Lower lobe of right lung (tissue), 2 donors: ENCODE measurements at regions not wholly inside any gene's neighbourhood (a gene's known extent, or its start where the extent isn't known, plus 50 kb on each side); places are given as distances from the start of the nearest gene placed in this dataset.

Experiments used
- ATAC-seq, 2 donors: fragments of 200-7000 bp; cut with Tn5 transposase; one replicate each; pipeline ENCODE4 v1.9.1; 2020 to 2022; ENCODE audit warnings: mild to moderate bottlenecking in 2 of 2, moderate library complexity in 2 of 2
- DNase-seq: peaks from one replicate; pipeline ENCODE4 v3.0.0-alpha.2; 2020
- H3K27ac ChIP-seq: fragments of 200-600 bp; one replicate; pipeline ENCODE4 v1.8.0; 2022
- H3K27me3 ChIP-seq: fragments of 200-600 bp; one replicate; pipeline ENCODE4 v1.8.0; 2022; ENCODE audit warnings: low read depth
- H3K36me3 ChIP-seq: fragments of 200-600 bp; one replicate; pipeline ENCODE4 v1.8.0; 2022; ENCODE audit warnings: mild to moderate bottlenecking
- H3K4me1 ChIP-seq: fragments of 200-600 bp; one replicate; pipeline ENCODE4 v1.8.0; 2022
- H3K4me3 ChIP-seq: fragments of 200-600 bp; one replicate; pipeline ENCODE4 v1.8.0; 2022; ENCODE audit warnings: mild to moderate bottlenecking
- H3K9me3 ChIP-seq: fragments of 200-600 bp; one replicate; pipeline ENCODE4 v1.8.0; 2022
- intact Hi-C: fragments of 100-400 bp; cut with DNase I; formaldehyde crosslinking; loops from one replicate; pipeline ENCODE4 v1.11.0; 2022
- TF ChIP-seq, protein P1 (sequence below): fragments of 200-600 bp; IDR thresholded peaks from one replicate; pipeline ENCODE4 v1.8.0; 2022; ENCODE audit warnings: antibody characterized with exemption, mild to moderate bottlenecking
- donor health status: DM: no; HTN: yes; CAD: no; lungs with severe emphysema.

- ATAC-seq (no peak), DNase-seq (no peak)
- no peaks in the 10 kb centered on the region for H3K36me3 ChIP-seq
- intact Hi-C loops: no loop called here
- no peak overlapping the region for H3K27ac ChIP-seq
- no peaks in the 10 kb centered on the region for H3K27me3 ChIP-seq
- H3K4me1 ChIP-seq: no peaks in the 10 kb centered on the region
- H3K9me3 ChIP-seq: no peaks in the 10 kb centered on the region
- no peak overlapping the region for H3K4me3 ChIP-seq
- TF ChIP-seq, protein P1, sequence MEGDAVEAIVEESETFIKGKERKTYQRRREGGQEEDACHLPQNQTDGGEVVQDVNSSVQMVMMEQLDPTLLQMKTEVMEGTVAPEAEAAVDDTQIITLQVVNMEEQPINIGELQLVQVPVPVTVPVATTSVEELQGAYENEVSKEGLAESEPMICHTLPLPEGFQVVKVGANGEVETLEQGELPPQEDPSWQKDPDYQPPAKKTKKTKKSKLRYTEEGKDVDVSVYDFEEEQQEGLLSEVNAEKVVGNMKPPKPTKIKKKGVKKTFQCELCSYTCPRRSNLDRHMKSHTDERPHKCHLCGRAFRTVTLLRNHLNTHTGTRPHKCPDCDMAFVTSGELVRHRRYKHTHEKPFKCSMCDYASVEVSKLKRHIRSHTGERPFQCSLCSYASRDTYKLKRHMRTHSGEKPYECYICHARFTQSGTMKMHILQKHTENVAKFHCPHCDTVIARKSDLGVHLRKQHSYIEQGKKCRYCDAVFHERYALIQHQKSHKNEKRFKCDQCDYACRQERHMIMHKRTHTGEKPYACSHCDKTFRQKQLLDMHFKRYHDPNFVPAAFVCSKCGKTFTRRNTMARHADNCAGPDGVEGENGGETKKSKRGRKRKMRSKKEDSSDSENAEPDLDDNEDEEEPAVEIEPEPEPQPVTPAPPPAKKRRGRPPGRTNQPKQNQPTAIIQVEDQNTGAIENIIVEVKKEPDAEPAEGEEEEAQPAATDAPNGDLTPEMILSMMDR: no peak
Measured at GRCh38 chr5:52199833-52200232, 587.9 kb upstream of the ITGA1 start.

- ATAC-seq: no peak
- Histone ChIP-seq H3K36me3 (no peaks in the 10 kb centered on the region), H3K4me3 (no peak overlapping the region), H3K4me1 (no peaks in the 10 kb centered on the region), H3K9me3 (no peaks in the 10 kb centered on the region), H3K27ac (no peak overlapping the region), H3K27me3 (no peaks in the 10 kb centered on the region)
- no peak for DNase-seq
- TF ChIP-seq, protein P1: no peak
- intact Hi-C loops: no loop called here
Measured at GRCh38 chr5:52202256-52202655, 585.5 kb upstream of the ITGA1 start.

GRCh38 chr5:52204310-52204709, 583.4 kb upstream of the ITGA1 start:
- DNase-seq: no peak
- Histone ChIP-seq H3K9me3 (no peaks in the 10 kb centered on the region), H3K36me3 (no peaks in the 10 kb centered on the region), H3K4me1 (no peaks in the 10 kb centered on the region), H3K27ac (no peak overlapping the region), H3K4me3 (no peak overlapping the region), H3K27me3 (no peaks in the 10 kb centered on the region)
- intact Hi-C loops: no loop called here
- TF ChIP-seq, protein P1: no peak
- ATAC-seq: no peak
